Liver (tissue), 8 donors: ENCODE measurements at regions not wholly inside any gene's neighbourhood (a gene's known extent, or its start where the extent isn't known, plus 50 kb on each side); places are given as distances from the start of the nearest gene placed in this dataset.

Source experiments
- DNase-seq: peaks from one replicate; pipeline ENCODE4 v3.0.0-alpha.2; 2017; ENCODE audit warnings: low spot score
- H3K27ac ChIP-seq, 2 donors: one replicate each; pipeline ENCODE4 v1.7.0; 2013; ENCODE audit warnings: inconsistent platforms in 2 of 2, low read length in 2 of 2, control low read depth in 1 of 2, low read depth in 1 of 2, mild to moderate bottlenecking in 1 of 2
- H3K27me3 ChIP-seq, 4 donors: one replicate each; pipeline versions ENCODE4 v1.6.1 to v1.7.0; 2013; ENCODE audit warnings: low read length in 3 of 4, inconsistent platforms in 1 of 4, mild to moderate bottlenecking in 1 of 4, moderate library complexity in 1 of 4; ENCODE audit not compliant: control insufficient read depth in 4 of 4, insufficient read depth in 4 of 4
- H3K36me3 ChIP-seq, 4 donors: one replicate each; pipeline versions ENCODE4 v1.6.1 to v1.7.0; 2013; ENCODE audit warnings: low read length in 3 of 4, mild to moderate bottlenecking in 3 of 4, low read depth in 1 of 4, moderate library complexity in 1 of 4; ENCODE audit not compliant: control insufficient read depth in 4 of 4, insufficient read depth in 3 of 4
- H3K4me1 ChIP-seq, 4 donors: one replicate each; pipeline versions ENCODE4 v1.6.1 to v1.7.0; 2013; ENCODE audit warnings: low read length in 3 of 4, mild to moderate bottlenecking in 3 of 4, moderate library complexity in 1 of 4; ENCODE audit not compliant: control insufficient read depth in 4 of 4, insufficient read depth in 4 of 4
- H3K4me3 ChIP-seq, 3 donors: one replicate each; pipeline versions ENCODE4 v1.6.1 to v1.7.0; 2013; ENCODE audit warnings: low read length in 3 of 3, control low read depth in 1 of 3, low read depth in 1 of 3, mild to moderate bottlenecking in 1 of 3
- H3K9ac ChIP-seq, 2 donors: one replicate each; pipeline ENCODE4 v1.7.0; 2013; ENCODE audit warnings: low read length in 2 of 2, mild to moderate bottlenecking in 2 of 2, moderate library complexity in 2 of 2, control low read depth in 1 of 2, low read depth in 1 of 2
- H3K9me3 ChIP-seq, 4 donors: one replicate each; pipeline versions ENCODE4 v1.6.1 to v1.7.0; 2013; ENCODE audit warnings: low read length in 3 of 4; ENCODE audit not compliant: control insufficient read depth in 4 of 4
- ATF3 ChIP-seq: IDR thresholded peaks from 2 replicates; pipeline ENCODE4 v1.6.1; 2016; ENCODE audit warnings: antibody characterized with exemption
- CTCF ChIP-seq: fragments of 150-350 bp; IDR thresholded peaks from 2 replicates; pipeline ENCODE4 v1.5.1; 2017; ENCODE audit warnings: improper control_type of control experiment, low read depth, low read length; ENCODE audit not compliant: missing input control
- FOXA2 ChIP-seq: IDR thresholded peaks from 2 replicates; pipeline ENCODE4 v1.6.1; 2016; ENCODE audit warnings: antibody characterized with exemption
- GABPA ChIP-seq, 2 donors: IDR thresholded peaks in 1 of 2; conservative IDR thresholded peaks in 1 of 2; 2 replicates each; pipeline ENCODE4 v1.6.1; 2016; ENCODE audit warnings: antibody characterized with exemption in 2 of 2, mild to moderate bottlenecking in 1 of 2, moderate library complexity in 1 of 2
- HNF4A ChIP-seq, 2 donors: conservative IDR thresholded peaks; 2 replicates each; pipeline ENCODE4 v1.6.1; 2016; ENCODE audit warnings: antibody characterized with exemption in 2 of 2, mild to moderate bottlenecking in 2 of 2
- HNF4G ChIP-seq: IDR thresholded peaks from 2 replicates; pipeline ENCODE4 v1.6.1; 2016; ENCODE audit warnings: antibody characterized with exemption
- JUND ChIP-seq, 2 donors: IDR thresholded peaks; 2 replicates each; pipeline ENCODE4 v1.6.1; 2016; ENCODE audit warnings: antibody characterized with exemption in 2 of 2
- MAX ChIP-seq: IDR thresholded peaks from 2 replicates; pipeline ENCODE4 v1.6.1; 2016; ENCODE audit warnings: antibody characterized with exemption
- NR2F2 ChIP-seq: IDR thresholded peaks from 2 replicates; pipeline ENCODE4 v1.6.1; 2016; ENCODE audit warnings: antibody characterized with exemption
- RAD21 ChIP-seq, 2 donors: IDR thresholded peaks; 2 replicates each; pipeline ENCODE4 v1.6.1; 2016; ENCODE audit warnings: antibody characterized with exemption in 2 of 2, mild to moderate bottlenecking in 2 of 2
- RXRA ChIP-seq, 2 donors: IDR thresholded peaks; 2 replicates each; pipeline ENCODE4 v1.6.1; 2017 to 2018; ENCODE audit warnings: antibody characterized with exemption in 2 of 2, mild to moderate bottlenecking in 1 of 2
- SP1 ChIP-seq: IDR thresholded peaks from 2 replicates; pipeline ENCODE4 v1.6.1; 2018; ENCODE audit warnings: antibody characterized with exemption, mild to moderate bottlenecking
- TAF1 ChIP-seq: conservative IDR thresholded peaks from 2 replicates; pipeline ENCODE4 v1.6.1; 2016; ENCODE audit warnings: antibody characterized with exemption, mild to moderate bottlenecking
- YY1 ChIP-seq: IDR thresholded peaks from 2 replicates; pipeline ENCODE4 v1.6.1; 2016; ENCODE audit warnings: antibody characterized with exemption, mild to moderate bottlenecking
- ZBTB33 ChIP-seq: IDR thresholded peaks from 2 replicates; pipeline ENCODE4 v1.6.1; 2016; ENCODE audit warnings: antibody characterized with exemption
- WGBS: extraction: QIAGEN DNeasy Blood & Tissue Kit; methylation state at CpG from one replicate; pipeline ENCODE4 v1.1.7; 2013; 5-methylcytosine and 5-hydroxymethylcytosine counted together
- donor health status: healthy.
- donor health status: healthy.
- donor health status: healthy.
- donor health status: healthy.
- donor health status: healthy.

- 84% methylated on average over 1 of the region's 1 CpG for WGBS
- Histone ChIP-seq H3K36me3 (no peaks in the 10 kb centered on the region), H3K9me3 (peaks cover 0 to 2% (median 0%) of the 10 kb centered on the region in 4 donors), H3K27me3 (no peaks in the 10 kb centered on the region), H3K27ac (no peak overlapping the region), H3K4me1 (no peaks in the 10 kb centered on the region), H3K9ac (no peak overlapping the region), H3K4me3 (no peak overlapping the region)
- TF ChIP-seq NR2F2: no peak
- TF ChIP-seq HNF4A (conservative IDR thresholded peaks at IDR 0.05): no peak
- no peak for TF ChIP-seq RXRA (IDR thresholded peaks at IDR 0.05)
- TF ChIP-seq ATF3: no peak
- no peak for TF ChIP-seq ZBTB33
- TF ChIP-seq JUND (IDR thresholded peaks at IDR 0.05): no peak
- no peak for TF ChIP-seq FOXA2
- TF ChIP-seq GABPA (IDR thresholded peaks at IDR 0.05 in 1 of 2, conservative IDR thresholded peaks at IDR 0.05 in 1 of 2): no peak
- TF ChIP-seq SP1: no peak
- no peak for TF ChIP-seq HNF4G
- no peak for TF ChIP-seq MAX
- TF ChIP-seq YY1: no peak
- DNase-seq: no peak
These were observed 241.7 kb upstream of the SPOCK3 start for GRCh38 chr4:167475951-167476350.

- no peak overlapping the region for H3K27ac ChIP-seq
- H3K27me3 ChIP-seq: no peaks in the 10 kb centered on the region
- no peak overlapping the region for H3K4me3 ChIP-seq
- no peaks in the 10 kb centered on the region for H3K4me1 ChIP-seq
- 27% methylated on average over 1 of the region's 1 CpG for WGBS
- no peak overlapping the region for H3K9ac ChIP-seq
- H3K36me3 ChIP-seq: no peaks in the 10 kb centered on the region
- no peak for TF ChIP-seq RAD21 (IDR thresholded peaks at IDR 0.05)
- no peak for TF ChIP-seq CTCF
- no peak for TF ChIP-seq SP1
- no peak for TF ChIP-seq ATF3
- no peak for TF ChIP-seq JUND (IDR thresholded peaks at IDR 0.05)
- no peak for TF ChIP-seq TAF1
- TF ChIP-seq RXRA (IDR thresholded peaks at IDR 0.05): no peak
- no peak for TF ChIP-seq MAX
- no peak for TF ChIP-seq HNF4G
- peaks cover 0 to 2% (median 0%) of the 10 kb centered on the region in 4 donors for H3K9me3 ChIP-seq
- no peak for DNase-seq
These were observed 257.7 kb upstream of the SPOCK3 start for GRCh38 chr4:167492007-167492406.
